HG03139 (cell line): ENCODE measurements at regions not wholly inside any gene's neighbourhood (a gene's known extent, or its start where the extent isn't known, plus 50 kb on each side); places are given as distances from the start of the nearest gene placed in this dataset.
"Not testable (repeated sequence)": the region's sequence is repeated elsewhere in the genome, so short reads cannot be mapped to it uniquely, and the experiment has no call there.

Source experiments
- ATAC-seq: cut with Tn5 transposase; IDR thresholded peaks from one replicate; pipeline ENCODE4 v1.9.1; 2021; ENCODE audit not compliant: unreplicated experiment

DNA sequence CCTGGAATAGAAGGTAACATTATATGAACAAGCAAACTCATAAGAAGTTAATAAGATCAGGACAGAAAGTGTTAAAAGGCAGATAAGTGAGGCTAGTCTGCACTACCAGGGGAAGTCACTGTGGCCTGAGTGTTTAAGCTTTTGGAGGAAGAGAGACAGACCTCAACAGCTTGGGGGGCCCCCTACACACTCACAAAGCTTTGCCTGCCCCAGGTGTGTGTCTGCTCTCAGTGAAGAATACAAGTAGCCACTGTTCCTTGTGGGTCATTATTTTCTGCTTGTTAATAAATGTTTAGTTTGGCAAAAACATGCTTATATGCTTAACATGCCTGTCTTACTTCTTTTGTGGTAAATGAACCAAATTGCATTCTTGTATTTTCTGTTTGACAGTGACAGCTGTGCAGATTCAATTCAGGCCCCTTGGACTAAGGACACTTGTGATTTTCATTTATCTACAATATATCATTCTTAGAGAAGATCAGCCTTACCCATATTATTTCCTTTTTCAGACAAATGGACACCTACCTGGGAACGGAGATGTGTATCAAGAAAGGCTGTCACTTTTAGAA, 50.7 kb upstream of the C12orf71 start:
- ATAC-seq = no peak

DNA sequence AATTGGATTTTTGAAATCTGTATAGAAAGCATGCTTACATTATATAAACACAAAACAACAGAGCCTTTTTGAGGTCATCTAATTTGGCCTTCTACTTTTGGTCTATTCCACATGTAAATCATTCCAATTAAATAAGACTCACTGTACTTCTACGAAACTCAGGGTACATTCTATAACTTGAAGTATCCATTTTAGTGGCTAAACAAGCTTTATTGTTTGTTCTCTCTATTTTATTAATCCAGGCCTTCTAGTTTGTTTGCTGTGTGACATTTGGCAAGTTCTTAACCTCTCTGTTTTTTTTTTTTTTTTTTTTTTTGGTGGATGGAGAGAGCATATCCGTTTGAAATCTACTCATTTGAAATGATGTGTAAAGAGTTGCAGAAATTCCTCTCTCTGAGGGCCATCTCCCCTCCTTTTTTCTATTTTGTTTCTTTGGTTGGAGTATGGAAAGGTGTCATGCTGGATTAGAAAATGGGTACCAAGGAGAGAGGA, 58.1 kb upstream of the C12orf71 start:
- no peak for ATAC-seq

DNA sequence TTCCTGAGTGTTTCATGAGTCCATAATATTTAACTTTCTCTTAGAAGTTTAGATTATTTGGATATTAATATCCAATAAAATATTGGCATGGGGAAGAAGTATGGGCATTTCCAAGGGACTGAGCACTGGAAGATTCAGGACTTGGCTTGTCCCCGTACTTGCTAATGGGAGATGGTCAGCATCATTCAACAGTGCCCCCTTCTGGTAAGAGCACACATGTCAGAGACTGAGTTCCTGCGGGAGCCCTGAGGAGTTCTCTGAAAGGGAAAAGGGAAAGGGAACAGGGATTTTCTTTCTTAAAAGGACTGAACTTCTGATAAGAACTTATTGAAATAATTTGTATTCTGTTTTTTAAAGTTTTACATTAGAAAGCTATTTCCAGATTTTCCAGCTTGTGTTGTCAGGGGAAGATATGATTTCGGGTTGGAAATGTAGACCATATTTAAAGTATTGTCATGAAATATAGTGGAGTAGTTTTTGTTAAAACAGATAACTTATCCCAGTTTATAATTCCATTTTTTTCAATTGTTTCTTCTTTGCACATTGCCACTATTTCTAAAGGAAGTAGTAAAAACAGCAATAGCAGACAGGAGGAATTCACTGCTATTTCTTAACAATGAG, 59.8 kb upstream of the C12orf71 start:
- no peak for ATAC-seq

DNA sequence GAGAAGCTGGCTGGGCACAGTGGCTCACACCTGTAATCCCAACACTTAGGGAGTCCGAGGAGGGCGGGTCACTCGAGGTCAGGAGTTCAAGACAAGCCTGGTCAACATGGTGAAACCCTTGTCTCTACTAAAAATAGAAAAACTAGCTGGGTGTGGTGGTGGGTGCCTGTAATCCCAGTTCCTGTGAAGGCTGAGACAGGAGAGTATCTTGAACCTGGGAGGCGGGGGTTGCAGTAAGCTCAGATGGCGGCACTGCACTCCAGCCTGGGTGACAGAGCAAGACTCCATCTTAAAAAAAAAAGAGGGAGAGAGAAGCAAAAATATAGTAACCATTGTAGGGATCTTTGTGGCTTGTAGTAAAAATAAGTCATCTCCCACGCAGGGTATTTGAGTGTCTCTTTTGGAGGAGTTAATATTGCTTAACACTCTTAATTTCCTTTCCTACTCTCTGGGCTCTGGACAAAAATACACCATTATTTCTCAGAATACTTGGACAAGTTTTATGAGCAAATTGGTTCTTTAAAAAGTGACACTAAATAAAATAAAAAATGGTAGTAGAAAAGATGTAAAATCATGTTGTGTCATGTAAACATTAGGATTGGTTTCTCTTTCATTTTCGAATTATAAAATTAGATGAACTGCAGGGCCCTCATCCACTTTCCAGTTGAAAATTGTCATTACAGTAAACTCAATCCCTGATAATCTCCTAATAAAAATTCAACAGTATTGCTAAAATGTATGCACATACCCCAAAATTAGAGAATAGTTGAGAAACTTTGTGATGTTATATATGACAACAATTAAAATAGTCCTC, 61.1 kb upstream of the C12orf71 start:
- no peak for ATAC-seq

DNA sequence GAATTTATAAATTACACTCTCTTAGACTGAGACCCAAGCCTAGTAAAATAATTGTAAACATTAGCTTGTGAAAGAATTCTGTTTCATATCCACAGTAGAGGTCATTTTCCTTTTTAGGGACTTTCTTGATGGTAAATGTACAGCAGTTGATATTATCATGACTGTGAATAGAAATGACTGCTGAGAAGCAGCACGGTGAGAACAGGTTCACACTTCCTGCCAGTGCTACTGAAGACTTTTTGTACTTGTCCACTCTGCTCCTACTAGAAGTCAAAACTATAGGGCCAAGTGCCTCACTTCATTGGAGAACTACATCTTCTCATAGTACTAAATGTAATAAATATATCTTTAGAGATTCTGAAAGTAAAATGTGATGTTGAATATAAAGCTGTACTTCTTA, 63.3 kb upstream of the C12orf71 start:
- ATAC-seq = not testable (repeated sequence)

- ATAC-seq = no peak
Measured at GRCh38 chr12:27148373-27148772, 66.0 kb upstream of the C12orf71 start.

DNA sequence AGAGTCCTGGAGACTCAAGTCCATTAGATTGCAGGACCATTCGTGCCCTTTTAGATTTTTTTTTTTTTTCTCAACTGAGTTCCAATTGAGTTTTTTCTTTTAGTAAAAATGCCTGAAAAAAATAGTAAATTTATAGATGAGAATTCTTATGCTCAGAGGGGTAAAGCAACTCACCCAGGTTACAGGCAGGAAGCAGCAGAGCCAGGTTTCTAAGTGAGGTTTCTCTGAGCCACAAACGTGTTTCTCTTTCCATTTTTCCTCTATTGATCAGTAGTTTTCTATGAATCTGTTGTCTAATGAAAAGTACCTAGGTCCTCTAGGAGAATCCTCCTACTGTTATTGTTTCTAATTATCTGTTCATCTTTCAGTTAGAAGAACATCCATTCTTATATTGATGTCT, 66.4 kb upstream of the C12orf71 start:
- no peak for ATAC-seq

- no peak for ATAC-seq
Measured at GRCh38 chr12:27151479-27151878, 69.1 kb upstream of the C12orf71 start.

DNA sequence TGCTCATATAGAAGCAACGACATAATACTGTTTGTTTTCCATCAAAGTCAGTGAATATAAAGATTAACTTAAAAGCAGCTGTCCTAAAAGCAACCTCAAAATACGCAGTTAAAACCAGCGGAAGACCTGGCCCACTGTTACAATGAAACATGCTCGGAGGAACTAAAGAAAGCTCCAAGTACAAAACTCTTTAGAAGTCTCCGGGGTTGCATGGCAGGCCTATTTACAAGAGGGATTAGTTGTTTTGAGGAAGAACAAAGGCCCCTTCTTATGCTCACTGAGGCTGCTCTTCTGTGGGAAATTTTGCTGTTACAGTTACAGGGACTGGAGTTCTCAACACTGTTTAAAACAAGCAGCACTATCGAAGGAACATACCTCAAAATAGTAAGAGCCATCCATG, 75.9 kb upstream of the C12orf71 start:
- ATAC-seq = no peak

DNA sequence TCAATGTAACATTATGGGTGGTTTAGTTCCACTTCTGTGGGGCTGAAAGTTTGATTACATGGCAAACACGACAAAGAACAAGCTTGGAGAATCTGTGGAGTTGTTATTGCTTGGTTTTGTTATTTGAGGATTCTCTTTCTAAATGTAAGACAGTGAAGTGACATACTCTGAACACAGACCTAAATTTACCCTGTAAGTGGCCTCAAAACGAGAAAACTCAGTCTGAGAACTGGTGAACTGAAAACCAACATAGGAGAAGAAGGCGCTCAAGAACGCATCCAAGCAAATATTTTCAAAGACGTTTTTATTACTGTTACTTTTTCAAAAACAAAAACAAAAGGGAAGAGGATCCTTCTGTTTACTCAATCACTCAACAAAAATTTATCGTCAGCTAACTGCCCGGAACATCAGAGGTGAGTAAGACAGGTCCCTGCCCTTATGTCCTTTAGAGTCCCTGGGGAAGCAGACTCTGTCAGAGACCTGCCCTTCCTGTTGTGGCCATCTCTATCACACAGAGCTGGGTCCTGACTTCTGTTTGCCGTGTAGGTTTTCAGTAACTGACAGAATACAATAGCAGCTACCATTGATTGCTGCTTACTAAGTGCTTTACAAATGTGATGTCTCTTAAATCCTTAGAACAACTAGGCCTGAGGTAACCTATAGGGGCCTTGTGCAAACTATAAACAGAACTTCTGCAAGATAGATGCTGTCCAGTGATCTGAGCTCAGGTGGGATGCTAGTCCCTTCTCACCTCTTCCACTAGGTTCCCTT, 79.3 kb upstream of the C12orf71 start:
- ATAC-seq = peak; percentile 66

GRCh38 chr12:27162229-27162537, 79.8 kb upstream of the C12orf71 start:
- ATAC-seq = no peak

GRCh38 chr12:27163048-27163715, 80.8 kb upstream of the C12orf71 start:
- ATAC-seq = no peak

DNA sequence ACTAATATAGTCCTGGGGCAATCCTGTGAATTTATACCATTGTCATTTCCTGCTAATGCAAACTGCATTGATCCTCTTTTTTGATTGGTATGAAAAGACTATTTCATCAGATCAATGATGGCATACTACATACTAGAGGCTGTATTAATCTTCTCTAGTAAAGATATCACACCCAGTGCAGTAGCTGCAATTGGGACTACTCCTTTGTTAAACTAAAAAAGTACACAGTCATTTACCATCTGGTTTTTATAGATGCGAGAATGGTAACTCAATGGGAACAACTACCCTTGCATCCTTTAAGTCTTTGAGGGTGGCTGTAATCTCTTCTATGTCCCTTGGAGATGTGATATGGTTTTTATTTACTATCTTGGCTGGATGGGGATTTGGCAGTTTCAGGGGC, 80.2 kb upstream of the STK38L start:
- ATAC-seq = no peak

GRCh38 chr12:27164330-27165040, 79.6 kb upstream of the STK38L start:
- ATAC-seq = no peak

DNA sequence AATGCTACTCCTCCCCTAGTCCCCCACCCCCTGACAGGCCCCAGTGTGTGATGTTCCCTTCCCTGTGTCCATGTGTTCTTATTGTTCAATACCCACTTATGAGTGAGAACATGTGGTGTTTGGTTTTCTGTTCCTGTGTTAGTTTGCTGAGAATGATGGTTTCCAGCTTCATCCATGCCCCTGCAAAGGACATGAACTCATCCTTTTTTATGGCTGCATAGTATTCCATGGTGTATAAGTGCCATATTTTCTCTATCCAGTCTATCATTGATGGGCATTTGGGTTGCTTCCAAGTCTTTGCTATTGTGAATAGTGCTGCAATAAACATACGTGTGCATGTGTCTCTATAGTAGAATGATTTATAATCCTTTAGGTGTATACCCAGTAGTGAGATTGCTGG, 78.1 kb upstream of the STK38L start:
- ATAC-seq = not testable (repeated sequence)

DNA sequence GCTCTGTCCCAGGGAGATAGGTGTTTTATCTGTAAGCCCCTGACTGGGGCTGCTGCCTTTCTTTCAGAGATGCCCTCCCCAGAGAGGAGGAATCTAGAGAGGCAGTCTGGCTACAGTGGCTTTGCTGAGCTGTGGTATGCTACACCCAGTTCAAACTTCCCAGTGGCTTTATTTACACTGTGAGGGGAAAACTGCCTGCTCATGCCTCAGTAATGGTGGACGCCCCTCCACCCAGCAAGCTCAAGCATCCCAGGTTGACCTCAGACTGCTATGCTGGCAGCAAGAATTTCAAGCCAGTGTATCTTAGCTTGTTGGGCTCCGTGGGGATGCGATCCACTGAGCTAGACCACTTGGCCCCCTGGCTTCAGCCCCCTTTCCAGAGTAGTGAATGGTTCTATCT, 72.6 kb upstream of the STK38L start:
- ATAC-seq = not testable (repeated sequence)

DNA sequence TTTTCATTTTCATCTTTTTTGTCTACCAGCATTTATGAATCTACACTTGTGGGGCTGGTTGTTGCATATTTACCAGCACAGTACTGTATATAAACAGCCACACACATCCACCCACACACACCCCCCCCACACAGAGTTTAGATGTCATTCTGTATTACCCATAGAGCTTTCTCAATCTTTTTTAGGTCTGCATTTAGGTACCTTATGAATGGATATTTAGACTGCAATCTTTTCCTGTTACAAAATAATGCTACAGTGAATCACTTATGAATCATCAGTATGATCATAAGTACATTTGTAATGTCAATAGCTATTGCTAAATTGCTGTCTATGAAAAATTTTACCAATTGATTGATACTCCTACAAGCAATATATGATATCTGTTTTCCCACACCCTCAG, 67.3 kb upstream of the STK38L start:
- no peak for ATAC-seq

DNA sequence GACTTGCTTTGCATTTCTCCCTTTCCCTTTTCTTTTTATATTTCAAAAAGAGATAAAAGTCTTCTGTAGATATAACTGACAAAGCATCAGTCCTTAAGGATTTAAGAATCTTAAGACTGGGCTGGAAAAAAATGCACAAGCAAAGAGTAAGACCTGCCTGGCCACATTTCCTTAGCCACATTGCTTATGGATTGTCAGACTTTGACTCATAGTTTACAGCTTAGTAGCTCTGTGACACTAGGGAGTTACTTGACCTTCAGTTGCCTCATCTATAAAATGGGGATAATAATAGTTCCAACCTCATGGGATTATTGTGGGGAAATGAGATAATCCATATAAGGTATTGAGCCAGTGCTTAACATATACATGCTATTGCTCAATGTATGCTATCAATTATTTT, 66.4 kb upstream of the STK38L start:
- ATAC-seq = no peak

- ATAC-seq = no peak
Measured at GRCh38 chr12:27178255-27178654, 65.8 kb upstream of the STK38L start.

DNA sequence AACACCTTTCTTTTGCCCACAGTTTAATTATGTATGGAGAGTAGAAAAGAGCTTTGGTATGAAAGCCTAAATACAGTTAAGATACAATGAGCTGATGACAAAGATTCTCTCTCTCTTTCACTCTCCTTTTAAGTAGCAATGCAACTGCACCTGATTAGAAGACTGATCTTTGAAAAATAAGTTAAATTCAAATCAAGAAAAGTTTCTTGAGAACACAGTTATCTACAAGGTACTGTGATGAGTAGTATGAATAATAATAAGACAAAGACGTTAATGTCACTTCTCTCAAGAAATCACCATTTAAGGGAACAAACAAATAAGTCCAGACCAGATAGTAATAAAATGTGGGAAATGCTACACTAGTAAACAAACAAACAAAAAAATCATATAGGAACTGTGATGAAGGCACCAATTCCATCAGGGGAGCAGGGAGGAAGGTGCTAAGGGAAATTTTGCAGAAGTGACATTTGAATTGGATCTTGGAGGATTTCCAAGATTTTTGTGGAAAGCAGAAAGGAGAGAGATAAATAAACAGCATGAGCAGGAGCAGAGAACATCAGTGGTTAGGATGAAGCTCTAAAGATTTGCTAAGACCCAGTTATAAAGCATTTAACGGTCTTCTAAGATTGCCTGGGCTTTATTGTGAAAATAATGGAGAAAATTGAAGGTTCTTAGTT, 65.2 kb upstream of the STK38L start:
- no peak for ATAC-seq
